Nephron progenitor cell (in vitro differentiated cells): ENCODE measurements at regions not wholly inside any gene's neighbourhood (a gene's known extent, or its start where the extent isn't known, plus 50 kb on each side); places are given as distances from the start of the nearest gene placed in this dataset.

ENCODE experiments used
- DNase-seq: peaks from one replicate; pipeline ENCODE4 v3.0.0; 2021
- H3K27ac Mint-ChIP-seq: 2 replicates; pipeline ENCODE4 v1.8.0; 2021; ENCODE audit warnings: mild to moderate bottlenecking, moderate library complexity, mixed read lengths
- H3K27me3 Mint-ChIP-seq: 2 replicates; pipeline ENCODE4 v1.8.0; 2021; ENCODE audit warnings: mild to moderate bottlenecking, low read depth, mixed read lengths; ENCODE audit not compliant: poor library complexity
- H3K36me3 Mint-ChIP-seq: 2 replicates; pipeline ENCODE4 v1.8.0; 2021; ENCODE audit warnings: low read depth, mixed read lengths
- H3K4me1 Mint-ChIP-seq: 2 replicates; pipeline ENCODE4 v1.8.0; 2021; ENCODE audit warnings: mixed read lengths
- H3K4me3 Mint-ChIP-seq: 2 replicates; pipeline ENCODE4 v1.8.0; 2021; ENCODE audit warnings: mild to moderate bottlenecking, moderate library complexity, mixed read lengths
- H3K9me3 Mint-ChIP-seq: 2 replicates; pipeline ENCODE4 v1.8.0; 2021; ENCODE audit warnings: mild to moderate bottlenecking, moderate library complexity, mixed read lengths
- CTCF ChIP-seq: fragments of 200-600 bp; sonication (generic); IDR thresholded peaks from 2 replicates; pipeline ENCODE4 v1.5.0; 2021; ENCODE audit warnings: antibody characterized with exemption

DNA sequence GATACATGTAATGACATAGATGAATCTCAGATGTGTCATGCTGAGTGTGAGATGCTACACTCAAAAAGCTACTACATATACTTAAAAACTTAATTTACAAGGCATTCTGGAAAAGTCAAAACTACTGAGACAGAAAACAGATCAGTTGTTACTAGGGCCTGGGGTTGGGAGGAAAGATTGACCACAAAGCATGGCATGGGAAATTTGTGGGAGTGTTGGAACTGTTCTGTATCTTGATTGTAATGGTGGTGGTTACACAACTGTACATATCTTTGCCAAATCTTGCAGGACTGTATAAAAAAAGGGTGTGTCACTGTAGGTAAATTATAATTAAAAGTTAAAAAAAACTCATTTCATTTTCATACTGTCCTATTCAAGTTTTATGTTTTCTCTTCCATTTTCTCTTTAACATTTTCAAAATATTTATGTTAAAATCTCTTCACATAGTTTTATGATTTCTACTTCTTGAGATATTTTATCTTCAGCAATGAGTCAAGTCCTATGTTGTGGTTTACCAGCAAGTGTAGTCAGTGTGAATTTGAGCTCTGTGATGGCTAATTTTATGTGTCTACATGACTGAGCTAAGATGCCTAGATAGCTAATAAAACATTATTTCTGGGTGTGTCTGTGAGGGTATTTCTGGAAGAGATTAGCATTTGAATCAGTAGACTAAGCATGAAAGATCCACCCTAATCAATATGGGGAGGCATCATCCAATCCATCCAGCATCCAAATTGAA is 58.6 kb upstream of the VRK2 start:
- TF ChIP-seq CTCF, result no peak
- Mint-ChIP-seq H3K9me3 (no peaks in the 10 kb centered on the region), H3K4me3 (no peak overlapping the region), H3K4me1 (no peaks in the 10 kb centered on the region), H3K27ac (no peak overlapping the region), H3K27me3 (no peaks in the 10 kb centered on the region), H3K36me3 (no peaks in the 10 kb centered on the region)
- no peak for DNase-seq

DNA sequence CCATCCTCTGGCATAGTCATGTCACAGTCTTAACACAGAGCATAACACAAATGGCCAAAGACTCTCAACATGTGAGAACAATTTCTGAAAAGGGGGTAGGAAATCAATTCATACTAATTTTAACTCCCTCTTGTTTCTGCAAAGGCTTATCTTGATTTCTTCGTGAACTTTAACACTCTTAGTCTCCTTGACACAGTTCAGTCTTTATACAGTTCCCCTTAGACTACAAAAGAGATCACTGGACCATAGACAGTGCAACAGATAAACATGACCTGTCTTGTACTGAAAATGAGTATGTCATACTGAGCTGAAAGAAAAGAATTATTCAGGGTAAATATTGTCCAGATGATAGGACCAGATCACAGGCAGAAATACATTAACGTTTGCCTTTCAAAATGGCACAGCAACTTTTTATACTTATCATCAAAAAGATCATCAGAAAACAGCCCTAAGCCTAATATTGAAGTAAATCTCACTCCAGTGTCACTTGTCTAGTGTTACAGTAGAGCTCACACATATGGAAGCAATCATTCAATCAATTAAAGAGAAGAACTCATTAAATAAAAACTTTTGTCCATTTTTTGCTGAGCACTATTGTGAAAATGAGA is 56.4 kb upstream of the VRK2 start:
- H3K4me3 Mint-ChIP-seq, result no peak overlapping the region
- H3K27me3 Mint-ChIP-seq, result peaks cover 4% of the 10 kb centered on the region
- H3K36me3 Mint-ChIP-seq, result no peaks in the 10 kb centered on the region
- H3K9me3 Mint-ChIP-seq, result no peaks in the 10 kb centered on the region
- no peaks in the 10 kb centered on the region for H3K4me1 Mint-ChIP-seq
- DNase-seq, result no peak
- H3K27ac Mint-ChIP-seq, result no peak overlapping the region
- no peak for TF ChIP-seq CTCF
